ENCODE measurements at regions not wholly inside any gene's neighbourhood (a gene's known extent, or its start where the extent isn't known, plus 50 kb on each side); places are given as distances from the start of the nearest gene placed in this dataset.

GRCh38 chr16:87185983-87186382 is 131.2 kb downstream of the C16orf95 start:
- no peak for TF ChIP-seq CTCF (IDR thresholded peaks at IDR 0.05; ENCODE audit: low read length)
- no peak for TF ChIP-seq EZH2 (optimal IDR thresholded peaks at IDR 0.05; ENCODE audit: low read depth, low read length)
- TF ChIP-seq EZH2phosphoT487 (IDR thresholded peaks at IDR 0.05; ENCODE audit: low read length) = no peak
